Body of pancreas (tissue), 4 donors: ENCODE measurements at regions not wholly inside any gene's neighbourhood (a gene's known extent, or its start where the extent isn't known, plus 50 kb on each side); places are given as distances from the start of the nearest gene placed in this dataset.

Experiments
- ATAC-seq: fragments of 150-250 bp; one replicate; pipeline ENCODE4 v1.9.1; 2016
- DNase-seq, 4 donors: peaks; one replicate each; pipeline ENCODE4 v3.0.0-alpha.2; 2019
- H3K27ac ChIP-seq, 4 donors: fragments of 200-600 bp; sonication (generic); 1 replicate in 3 of 4; 2 replicates in 1 of 4; pipeline versions ENCODE4 v1.5.1 to v1.6.1; 2016 to 2019; ENCODE audit warnings: mild to moderate bottlenecking in 1 of 4, mixed read lengths in 1 of 4, moderate library complexity in 1 of 4
- H3K27me3 ChIP-seq, 2 donors: fragments of 200-600 bp; sonication (generic); one replicate each; pipeline ENCODE4 v1.6.0; 2016; ENCODE audit warnings: mild to moderate bottlenecking in 1 of 2
- H3K36me3 ChIP-seq, 2 donors: fragments of 200-600 bp; sonication (generic); replicated peaks in 1 of 2; 2 replicates each; pipeline ENCODE4 v1.5.1; 2016; ENCODE audit warnings: low read depth in 2 of 2; ENCODE audit not compliant: insufficient read depth in 1 of 2
- H3K4me1 ChIP-seq: fragments of 200-600 bp; sonication (generic); one replicate; pipeline ENCODE4 v1.6.0; 2016
- H3K4me3 ChIP-seq, 2 donors: fragments of 200-600 bp; sonication (generic); 1 replicate in 1 of 2; 2 replicates in 1 of 2; pipeline ENCODE4 v1.5.1; 2016 to 2019
- H3K9me3 ChIP-seq, 3 donors: fragments of 200-600 bp; sonication (generic); 1 replicate in 2 of 3; 2 replicates in 1 of 3; pipeline ENCODE4 v1.5.1; 2016
- CTCF ChIP-seq, 7 experiments: fragments of 450-650 bp in 4 of 7; fragments of 200-600 bp in 3 of 7; sonication (generic) in 3 of 7; IDR thresholded peaks; one replicate each; pipeline ENCODE4 v1.5.1; 2016 to 2019; ENCODE audit warnings: antibody characterized with exemption in 7 of 7
- POLR2A ChIP-seq, 3 donors: fragments of 450-650 bp; IDR thresholded peaks; one replicate each; pipeline ENCODE4 v1.6.1; 2016; ENCODE audit warnings: antibody characterized with exemption in 3 of 3, mild to moderate bottlenecking in 2 of 3
- WGBS, 2 donors: methylation state at CpG; one replicate each; pipeline ENCODE4 v1.1.5; 2017; 5-methylcytosine and 5-hydroxymethylcytosine counted together
- intact Hi-C: fragments of 100-400 bp; cut with DNase I; formaldehyde crosslinking; loops from one replicate; pipeline ENCODE4 v1.15.1; 2023

GRCh38 chr3:72451841-72452240 is 396.4 kb downstream of the SHQ1 start:
- intact Hi-C loops = no loop called here
- no peak for ATAC-seq
- no peaks in the 10 kb centered on the region for H3K27me3 ChIP-seq
- H3K27ac ChIP-seq = no peak overlapping the region
- TF ChIP-seq CTCF (IDR thresholded peaks at IDR 0.05) = no peak
- no peak for TF ChIP-seq POLR2A (IDR thresholded peaks at IDR 0.05)
- H3K4me1 ChIP-seq = peaks cover 6% of the 10 kb centered on the region
- no peak for DNase-seq
- H3K9me3 ChIP-seq = no peaks in the 10 kb centered on the region
- no peaks in the 10 kb centered on the region for H3K36me3 ChIP-seq
- 71 to 78% methylated on average over 3 of the region's 3 CpGs for WGBS, 2 donors
- H3K4me3 ChIP-seq = no peak overlapping the region

- H3K4me3 ChIP-seq = no peak overlapping the region
- no peak for ATAC-seq
- 82 to 99% methylated on average over 3 of the region's 3 CpGs for WGBS, 2 donors
Observed at GRCh38 chr3:72449551-72449950, 398.7 kb downstream of the SHQ1 start.

GRCh38 chr3:72448858-72449257 is 399.4 kb downstream of the SHQ1 start:
- H3K9me3 ChIP-seq = no peaks in the 10 kb centered on the region
- no peaks in the 10 kb centered on the region for H3K36me3 ChIP-seq
- ATAC-seq (no peak), DNase-seq (no peak)
- TF ChIP-seq POLR2A (IDR thresholded peaks at IDR 0.05) = no peak
- no peak for TF ChIP-seq CTCF (IDR thresholded peaks at IDR 0.05)
- peaks cover 19% of the 10 kb centered on the region for H3K4me1 ChIP-seq
- WGBS, 2 donors = 56 to 76% methylated on average over 3 of the region's 3 CpGs
- H3K27ac ChIP-seq = no peak overlapping the region
- H3K27me3 ChIP-seq = no peaks in the 10 kb centered on the region
- intact Hi-C loops = no loop called here
- no peak overlapping the region for H3K4me3 ChIP-seq

More at GRCh38 chr3:72449551-72449950, 398.7 kb downstream of the SHQ1 start:
- intact Hi-C loops = no loop called here
- Histone ChIP-seq H3K36me3 (no peaks in the 10 kb centered on the region), H3K27ac (no peak overlapping the region), H3K27me3 (no peaks in the 10 kb centered on the region), H3K9me3 (no peaks in the 10 kb centered on the region), H3K4me1 (peaks cover 19% of the 10 kb centered on the region)
- DNase-seq = no peak
- no peak for TF ChIP-seq POLR2A (IDR thresholded peaks at IDR 0.05)
- no peak for TF ChIP-seq CTCF (IDR thresholded peaks at IDR 0.05)

- peak in 1 of 4 donors; percentile 18 for DNase-seq
- Histone ChIP-seq H3K27me3 (no peaks in the 10 kb centered on the region), H3K4me1 (peaks cover 19% of the 10 kb centered on the region), H3K4me3 (no peak overlapping the region), H3K9me3 (no peaks in the 10 kb centered on the region), H3K36me3 (no peaks in the 10 kb centered on the region), H3K27ac (no peak overlapping the region)
- intact Hi-C loops = no loop called here
- no peak for ATAC-seq
- no peak for TF ChIP-seq CTCF (IDR thresholded peaks at IDR 0.05)
- TF ChIP-seq POLR2A (IDR thresholded peaks at IDR 0.05) = no peak
- 75% methylated on average over 8 of the region's 8 CpGs for WGBS, 2 donors
Observed at GRCh38 chr3:72448375-72448823, 399.8 kb downstream of the SHQ1 start.
